Right lobe of liver (tissue), 4 donors: ENCODE measurements at regions not wholly inside any gene's neighbourhood (a gene's known extent, or its start where the extent isn't known, plus 50 kb on each side); places are given as distances from the start of the nearest gene placed in this dataset.

Experiments
- POLR2A ChIP-seq: fragments of 450-650 bp; IDR thresholded peaks from one replicate; pipeline ENCODE4 v1.6.1; 2017; ENCODE audit warnings: antibody characterized with exemption, mild to moderate bottlenecking
- TF ChIP-seq, protein P1 (sequence below), 4 donors: fragments of 200-600 bp in 3 of 4; fragments of 450-650 bp in 1 of 4; IDR thresholded peaks; one replicate each; pipeline versions ENCODE4 v1.5.1 to v1.8.0; 2016 to 2022; ENCODE audit warnings: antibody characterized with exemption in 4 of 4, mild to moderate bottlenecking in 2 of 4
- donor health status: DM: no; HTN: no; CAD: no.
- donor health status: DM: no; HTN: no; CAD: no.
- donor health status: DM: no; HTN: yes; CAD: no.

DNA sequence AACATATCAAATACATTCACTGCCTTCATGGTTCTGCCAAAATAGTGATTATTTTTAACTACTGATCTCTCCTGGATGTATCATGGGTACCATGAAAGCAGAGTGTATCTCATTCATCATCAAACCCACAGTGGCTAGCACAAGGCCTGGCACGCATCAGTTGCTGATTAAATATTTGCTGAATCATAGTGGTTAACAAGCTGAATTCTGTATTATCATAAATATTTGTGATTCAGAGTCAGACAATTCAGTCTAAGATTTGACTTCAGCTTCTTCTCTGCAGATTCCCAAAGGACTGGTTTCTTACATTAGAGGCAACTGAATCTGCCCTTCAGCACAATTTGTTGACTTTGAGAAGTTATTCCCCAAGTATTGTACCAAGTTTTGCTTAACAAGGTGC, 715.8 kb upstream of the LRRC4C start:
- TF ChIP-seq, protein P1, sequence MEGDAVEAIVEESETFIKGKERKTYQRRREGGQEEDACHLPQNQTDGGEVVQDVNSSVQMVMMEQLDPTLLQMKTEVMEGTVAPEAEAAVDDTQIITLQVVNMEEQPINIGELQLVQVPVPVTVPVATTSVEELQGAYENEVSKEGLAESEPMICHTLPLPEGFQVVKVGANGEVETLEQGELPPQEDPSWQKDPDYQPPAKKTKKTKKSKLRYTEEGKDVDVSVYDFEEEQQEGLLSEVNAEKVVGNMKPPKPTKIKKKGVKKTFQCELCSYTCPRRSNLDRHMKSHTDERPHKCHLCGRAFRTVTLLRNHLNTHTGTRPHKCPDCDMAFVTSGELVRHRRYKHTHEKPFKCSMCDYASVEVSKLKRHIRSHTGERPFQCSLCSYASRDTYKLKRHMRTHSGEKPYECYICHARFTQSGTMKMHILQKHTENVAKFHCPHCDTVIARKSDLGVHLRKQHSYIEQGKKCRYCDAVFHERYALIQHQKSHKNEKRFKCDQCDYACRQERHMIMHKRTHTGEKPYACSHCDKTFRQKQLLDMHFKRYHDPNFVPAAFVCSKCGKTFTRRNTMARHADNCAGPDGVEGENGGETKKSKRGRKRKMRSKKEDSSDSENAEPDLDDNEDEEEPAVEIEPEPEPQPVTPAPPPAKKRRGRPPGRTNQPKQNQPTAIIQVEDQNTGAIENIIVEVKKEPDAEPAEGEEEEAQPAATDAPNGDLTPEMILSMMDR (IDR thresholded peaks at IDR 0.05): no peak
- TF ChIP-seq POLR2A: no peak
